Nephron progenitor cell (in vitro differentiated cells): ENCODE measurements at regions not wholly inside any gene's neighbourhood (a gene's known extent, or its start where the extent isn't known, plus 50 kb on each side); places are given as distances from the start of the nearest gene placed in this dataset.

Experiments
- DNase-seq: peaks from one replicate; pipeline ENCODE4 v3.0.0; 2021
- H3K27ac Mint-ChIP-seq: 2 replicates; pipeline ENCODE4 v1.8.0; 2021; ENCODE audit warnings: mild to moderate bottlenecking, moderate library complexity, mixed read lengths
- H3K27me3 Mint-ChIP-seq: 2 replicates; pipeline ENCODE4 v1.8.0; 2021; ENCODE audit warnings: mild to moderate bottlenecking, low read depth, mixed read lengths; ENCODE audit not compliant: poor library complexity
- H3K36me3 Mint-ChIP-seq: 2 replicates; pipeline ENCODE4 v1.8.0; 2021; ENCODE audit warnings: low read depth, mixed read lengths
- H3K4me1 Mint-ChIP-seq: 2 replicates; pipeline ENCODE4 v1.8.0; 2021; ENCODE audit warnings: mixed read lengths
- H3K4me3 Mint-ChIP-seq: 2 replicates; pipeline ENCODE4 v1.8.0; 2021; ENCODE audit warnings: mild to moderate bottlenecking, moderate library complexity, mixed read lengths
- H3K9me3 Mint-ChIP-seq: 2 replicates; pipeline ENCODE4 v1.8.0; 2021; ENCODE audit warnings: mild to moderate bottlenecking, moderate library complexity, mixed read lengths
- CTCF ChIP-seq: fragments of 200-600 bp; sonication (generic); IDR thresholded peaks from 2 replicates; pipeline ENCODE4 v1.5.0; 2021; ENCODE audit warnings: antibody characterized with exemption

GRCh38 chr17:79248843-79249493 lies 174.3 kb downstream of the ENGASE start:
- DNase-seq: no peak
- H3K4me3 Mint-ChIP-seq: no peak overlapping the region

DNA sequence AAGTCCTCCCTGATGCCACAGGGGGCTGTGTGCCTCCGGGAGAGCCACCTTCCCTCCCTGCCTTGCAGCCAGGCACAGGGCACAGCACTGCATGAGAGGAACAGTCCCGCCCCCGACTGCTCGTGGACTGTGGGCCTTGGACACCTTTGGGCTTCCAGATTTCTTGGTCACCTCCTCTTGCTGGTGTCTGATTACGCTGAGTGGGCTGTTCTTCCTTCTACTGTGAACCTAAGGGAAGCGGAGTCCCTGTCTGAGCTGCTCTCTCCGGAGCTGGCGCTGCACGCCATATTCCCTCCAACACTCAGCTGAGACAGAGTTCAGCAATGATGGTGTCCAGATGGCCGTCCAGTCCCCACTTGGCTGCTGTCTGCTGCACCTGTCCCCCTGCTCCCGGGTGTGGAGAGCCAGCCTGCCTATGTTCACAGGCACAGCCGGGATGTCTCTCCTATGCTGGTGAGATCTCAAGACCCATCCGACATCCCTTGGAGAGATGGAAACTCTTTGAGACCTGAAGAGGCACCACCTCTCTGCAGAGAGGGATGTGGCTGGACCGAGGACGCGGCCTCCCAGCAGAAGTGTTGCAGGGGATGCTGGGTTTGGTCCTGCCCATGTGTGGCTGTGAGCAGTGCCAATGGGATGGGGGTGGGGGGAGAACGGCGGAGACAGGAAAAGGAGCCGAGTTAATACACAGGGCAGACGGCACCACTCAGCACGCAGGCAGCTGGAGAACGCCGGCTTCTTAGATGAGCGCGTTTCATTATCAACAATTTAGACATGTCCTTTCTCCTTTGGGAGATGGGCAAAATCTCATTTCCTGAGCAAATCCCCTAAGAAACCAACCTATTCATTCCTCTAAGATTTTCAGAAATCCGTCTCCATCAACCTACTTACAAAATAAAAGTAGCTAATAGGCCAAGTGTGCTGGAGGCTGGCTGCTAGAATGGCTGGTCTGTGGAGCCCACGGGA lies 171.9 kb downstream of the ENGASE start:
- no peak for TF ChIP-seq CTCF
- H3K36me3 Mint-ChIP-seq: no peaks in the 10 kb centered on the region
- DNase-seq: no peak
- H3K27ac Mint-ChIP-seq: no peak overlapping the region
- peaks cover 12% of the 10 kb centered on the region for H3K4me1 Mint-ChIP-seq
- no peak overlapping the region for H3K4me3 Mint-ChIP-seq
- H3K9me3 Mint-ChIP-seq: no peaks in the 10 kb centered on the region
- H3K27me3 Mint-ChIP-seq: peaks cover 51% of the 10 kb centered on the region

More at GRCh38 chr17:79248843-79249493, 174.3 kb downstream of the ENGASE start:
- Mint-ChIP-seq H3K27ac (no peak overlapping the region), H3K27me3 (peaks cover 68% of the 10 kb centered on the region), H3K36me3 (no peaks in the 10 kb centered on the region), H3K9me3 (no peaks in the 10 kb centered on the region), H3K4me1 (peaks cover 12% of the 10 kb centered on the region)
- no peak for TF ChIP-seq CTCF

DNA sequence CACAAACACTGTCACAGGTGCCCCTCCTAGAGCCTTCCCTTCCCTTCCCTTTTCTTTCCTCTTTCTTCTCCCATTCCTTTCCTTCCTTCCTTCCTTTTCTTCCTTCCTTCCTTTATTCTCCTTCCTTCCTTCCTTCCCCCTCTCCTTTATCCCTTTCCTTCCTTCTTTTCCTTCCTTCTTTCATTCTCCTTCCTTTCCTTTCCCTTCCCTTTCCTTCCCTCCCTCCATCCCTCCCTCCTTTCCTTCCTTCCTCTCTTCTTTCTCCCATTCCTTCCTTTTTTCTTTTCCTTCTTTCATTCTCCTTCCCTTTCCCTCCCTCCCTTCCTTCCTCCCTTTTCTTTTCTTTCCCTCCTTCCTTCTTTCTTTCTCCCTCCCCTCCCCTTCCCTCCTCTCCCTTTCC lies 170.0 kb downstream of the ENGASE start:
- no peak for TF ChIP-seq CTCF
- Mint-ChIP-seq H3K27ac (no peak overlapping the region), H3K36me3 (no peaks in the 10 kb centered on the region), H3K27me3 (peaks cover 40% of the 10 kb centered on the region), H3K4me3 (no peak overlapping the region), H3K4me1 (peaks cover 12% of the 10 kb centered on the region), H3K9me3 (no peaks in the 10 kb centered on the region)
- DNase-seq: no peak

DNA sequence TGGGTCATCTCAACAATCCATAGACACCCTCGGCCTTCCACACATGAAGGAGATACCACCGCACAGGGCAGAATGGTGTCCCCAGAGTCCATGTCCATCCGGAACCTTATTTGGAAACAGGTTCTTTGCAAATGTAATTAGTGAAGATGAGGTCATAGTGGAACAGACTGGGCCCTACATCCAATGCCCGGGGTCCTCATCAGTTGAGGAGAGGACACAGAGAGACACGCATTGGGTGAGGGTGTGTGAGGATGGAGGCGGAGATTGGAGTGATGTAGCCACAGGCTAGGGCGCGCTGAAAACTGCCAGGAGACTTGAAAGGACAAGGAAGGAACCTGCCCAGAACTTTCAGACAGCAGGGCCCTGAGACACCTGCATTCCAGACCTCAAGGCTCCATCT lies 169.4 kb downstream of the ENGASE start:
- Mint-ChIP-seq H3K9me3 (no peaks in the 10 kb centered on the region), H3K27me3 (peaks cover 40% of the 10 kb centered on the region), H3K27ac (no peak overlapping the region), H3K4me1 (peaks cover 12% of the 10 kb centered on the region), H3K36me3 (no peaks in the 10 kb centered on the region), H3K4me3 (no peak overlapping the region)
- TF ChIP-seq CTCF: no peak
- no peak for DNase-seq

DNA sequence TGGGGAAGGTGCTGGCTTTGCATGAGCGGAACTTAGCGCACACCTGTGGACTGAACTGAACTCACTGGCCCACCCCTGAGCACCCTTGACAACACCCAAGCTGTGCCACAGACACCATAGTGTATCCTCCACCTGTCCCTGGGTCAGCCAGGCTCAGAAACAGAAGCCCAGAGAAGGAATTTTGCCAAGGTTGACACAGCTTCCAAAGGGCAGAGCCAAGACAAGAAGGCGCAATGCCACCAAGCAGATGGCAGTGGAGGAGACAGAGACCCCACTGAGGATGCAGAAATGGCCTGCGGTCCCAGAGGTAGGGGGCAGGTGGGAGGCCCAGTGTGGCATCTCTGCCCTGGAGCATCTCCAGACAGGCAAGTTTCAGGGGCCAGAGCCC lies 169.0 kb downstream of the ENGASE start:
- H3K36me3 Mint-ChIP-seq: no peaks in the 10 kb centered on the region
- TF ChIP-seq CTCF: no peak
- H3K4me3 Mint-ChIP-seq: no peak overlapping the region
- no peaks in the 10 kb centered on the region for H3K9me3 Mint-ChIP-seq
- peaks cover 40% of the 10 kb centered on the region for H3K27me3 Mint-ChIP-seq
- H3K27ac Mint-ChIP-seq: no peak overlapping the region
- DNase-seq: no peak
- H3K4me1 Mint-ChIP-seq: peaks cover 12% of the 10 kb centered on the region
